ENCODE measurements at regions not wholly inside any gene's neighbourhood (a gene's known extent, or its start where the extent isn't known, plus 50 kb on each side); places are given as distances from the start of the nearest gene placed in this dataset.

- no peak for DNase-seq (ENCODE audit: low read depth in 2 of 2)
Measured at GRCh38 chr17:77394540-77395295, 253.9 kb downstream of the SEC14L1 start.

GRCh38 chr17:77395501-77396048 is 254.8 kb downstream of the SEC14L1 start:
- no peak for DNase-seq (ENCODE audit: low read depth in 2 of 2)

- DNase-seq (ENCODE audit: low read depth in 2 of 2): no peak
Measured at GRCh38 chr17:77396610-77397009, 255.8 kb downstream of the SEC14L1 start.

- no peak for DNase-seq (ENCODE audit: low read depth in 2 of 2)
Measured at GRCh38 chr17:77398274-77398673, 257.5 kb downstream of the SEC14L1 start.

GRCh38 chr17:77399319-77399957 is 258.7 kb downstream of the SEC14L1 start:
- DNase-seq (ENCODE audit: low read depth in 2 of 2): no peak

- DNase-seq (ENCODE audit: low read depth in 2 of 2): peak; percentile 78 to 82
Measured at GRCh38 chr17:77400445-77400870, 259.7 kb downstream of the SEC14L1 start.

- no peak for DNase-seq (ENCODE audit: low read depth in 2 of 2)
Measured at GRCh38 chr17:77402159-77402731, 261.5 kb downstream of the SEC14L1 start.

- no peak for DNase-seq (ENCODE audit: low read depth in 2 of 2)
Measured at GRCh38 chr17:77403854-77404253, 263.1 kb downstream of the SEC14L1 start.

GRCh38 chr17:77404812-77405581 is 264.2 kb downstream of the SEC14L1 start:
- DNase-seq (ENCODE audit: low read depth in 2 of 2): peak; percentile 61 to 78

GRCh38 chr17:77405867-77406732 is 265.3 kb downstream of the SEC14L1 start:
- no peak for DNase-seq (ENCODE audit: low read depth in 2 of 2)

GRCh38 chr17:77407321-77408277 is 266.8 kb downstream of the SEC14L1 start:
- DNase-seq (ENCODE audit: low read depth in 2 of 2): no peak

GRCh38 chr17:77408284-77408683 is 267.5 kb downstream of the SEC14L1 start:
- DNase-seq (ENCODE audit: low read depth in 2 of 2): no peak

- DNase-seq (ENCODE audit: low read depth in 2 of 2): no peak
Measured at GRCh38 chr17:77409282-77410161, 268.8 kb downstream of the SEC14L1 start.

GRCh38 chr17:77410470-77410869 is 269.7 kb downstream of the SEC14L1 start:
- DNase-seq (ENCODE audit: low read depth in 2 of 2): no peak

- no peak for DNase-seq (ENCODE audit: low read depth in 2 of 2)
Measured at GRCh38 chr17:77414811-77415400, 274.1 kb downstream of the SEC14L1 start.

GRCh38 chr17:77416105-77416713 is 275.4 kb downstream of the SEC14L1 start:
- no peak for DNase-seq (ENCODE audit: low read depth in 2 of 2)

GRCh38 chr17:77417575-77417974 is 276.8 kb downstream of the SEC14L1 start:
- DNase-seq (ENCODE audit: low read depth in 2 of 2): no peak

- no peak for DNase-seq (ENCODE audit: low read depth in 2 of 2)
Measured at GRCh38 chr17:77418609-77419008, 277.8 kb downstream of the SEC14L1 start.

Data from stimulated activated CD4-positive, alpha-beta T cell treated with anti-CD3 and anti-CD28 coated beads, Interleukin-1b, Interleukin-23, amount 100 ng/mL, for 4 hours (primary cell).